Femur (tissue), 1 donor: ENCODE measurements at regions not wholly inside any gene's neighbourhood (a gene's known extent, or its start where the extent isn't known, plus 50 kb on each side); places are given as distances from the start of the nearest gene placed in this dataset.
"Not testable (repeated sequence)": the region's sequence is repeated elsewhere in the genome, so short reads cannot be mapped to it uniquely, and the experiment has no call there.

ENCODE experiments used
- DNase-seq: peaks from one replicate; pipeline ENCODE4 v3.0.0-alpha.2; 2017

GRCh38 chr10:124262971-124263370 lies 155.8 kb downstream of the OAT start:
- DNase-seq: no peak

- no peak for DNase-seq
Observed at GRCh38 chr10:124262234-124262865, 156.4 kb downstream of the OAT start.

- DNase-seq: no peak
Observed at GRCh38 chr10:124259139-124259825, 159.4 kb downstream of the OAT start.

GRCh38 chr10:124257781-124258180 lies 160.9 kb downstream of the OAT start:
- no peak for DNase-seq

- no peak for DNase-seq
Observed at GRCh38 chr10:124256151-124256550, 162.6 kb downstream of the OAT start.

GRCh38 chr10:124255556-124255955 lies 162.2 kb upstream of the CHST15 start:
- no peak for DNase-seq

GRCh38 chr10:124254490-124254889 lies 161.1 kb upstream of the CHST15 start:
- no peak for DNase-seq

GRCh38 chr10:124253006-124253405 lies 159.6 kb upstream of the CHST15 start:
- no peak for DNase-seq

- no peak for DNase-seq
Observed at GRCh38 chr10:124252097-124252715, 158.8 kb upstream of the CHST15 start.

GRCh38 chr10:124251317-124252065 lies 158.1 kb upstream of the CHST15 start:
- no peak for DNase-seq

GRCh38 chr10:124250506-124250905 lies 157.1 kb upstream of the CHST15 start:
- DNase-seq: no peak

GRCh38 chr10:124249812-124250432 lies 156.5 kb upstream of the CHST15 start:
- no peak for DNase-seq

GRCh38 chr10:124249196-124249595 lies 155.8 kb upstream of the CHST15 start:
- DNase-seq: no peak

- no peak for DNase-seq
Observed at GRCh38 chr10:124248056-124249045, 155.0 kb upstream of the CHST15 start.

GRCh38 chr10:124245806-124246440 lies 152.5 kb upstream of the CHST15 start:
- no peak for DNase-seq

- DNase-seq: no peak
Observed at GRCh38 chr10:124245191-124245590, 151.8 kb upstream of the CHST15 start.

GRCh38 chr10:124244256-124244877 lies 151.0 kb upstream of the CHST15 start:
- no peak for DNase-seq

- DNase-seq: no peak
Observed at GRCh38 chr10:124243702-124244121, 150.3 kb upstream of the CHST15 start.

GRCh38 chr10:124242791-124243190 lies 149.4 kb upstream of the CHST15 start:
- no peak for DNase-seq

- no peak for DNase-seq
Observed at GRCh38 chr10:124242365-124242764, 149.0 kb upstream of the CHST15 start.

GRCh38 chr10:124241510-124241909 lies 148.1 kb upstream of the CHST15 start:
- DNase-seq: not testable (repeated sequence)
